K562 (cell line): ENCODE measurements at regions not wholly inside any gene's neighbourhood (a gene's known extent, or its start where the extent isn't known, plus 50 kb on each side); places are given as distances from the start of the nearest gene placed in this dataset.

Experiments
- ARID4B ChIP-seq: sonication (generic); formaldehyde crosslinking; IDR thresholded peaks from 2 replicates; pipeline ENCODE4 v1.8.0; 2022; ENCODE audit warnings: mild to moderate bottlenecking, missing genetic modification reagents
- ATF3 ChIP-seq, 2 experiments: fragments of 450-650 bp in 1 of 2; sonication (generic) in 1 of 2; formaldehyde crosslinking in 1 of 2; IDR thresholded peaks in 1 of 2; conservative IDR thresholded peaks in 1 of 2; 2 replicates each; pipeline versions ENCODE4 v1.6.1 to v1.8.1; 2016 to 2023; ENCODE audit warnings: mild to moderate bottlenecking in 2 of 2, moderate library complexity in 2 of 2, inconsistent platforms in 1 of 2, missing genetic modification reagents in 1 of 2
- CEBPB ChIP-seq: fragments of 450-650 bp; IDR thresholded peaks from 2 replicates; pipeline ENCODE4 v1.6.1; 2016; ENCODE audit warnings: missing genetic modification characterization, missing compliant biosample characterization
- DPF2 ChIP-seq: fragments of 450-650 bp; IDR thresholded peaks from 2 replicates; pipeline ENCODE4 v1.6.1; 2016
- E2F5 ChIP-seq: sonication (generic); formaldehyde crosslinking; IDR thresholded peaks from 2 replicates; pipeline ENCODE4 v1.8.0; 2022; ENCODE audit warnings: mild to moderate bottlenecking, missing genetic modification reagents
- KDM2B ChIP-seq: fragments of 250-450 bp; sonication (Bioruptor Pico); IDR thresholded peaks from 2 replicates; pipeline ENCODE4 v1.8.0; 2021; ENCODE audit warnings: mild to moderate bottlenecking, moderate library complexity
- MAZ ChIP-seq, 2 experiments: fragments of 450-650 bp in 1 of 2; sonication (generic) in 1 of 2; formaldehyde crosslinking; IDR thresholded peaks in 1 of 2; conservative IDR thresholded peaks in 1 of 2; 2 replicates each; pipeline versions ENCODE4 v1.4.0 to v1.5.0; 2020; ENCODE audit warnings: mild to moderate bottlenecking in 1 of 2, missing genetic modification reagents in 1 of 2
- TCF3 ChIP-seq: sonication (generic); formaldehyde crosslinking; IDR thresholded peaks from 2 replicates; pipeline ENCODE4 v1.4.0; 2020; ENCODE audit warnings: mild to moderate bottlenecking, missing genetic modification reagents
- ZBTB8A ChIP-seq: fragments of 450-650 bp; IDR thresholded peaks from 2 replicates; pipeline ENCODE4 v1.6.1; 2018; ENCODE audit warnings: mild to moderate bottlenecking, moderate library complexity; ENCODE audit not compliant: partially characterized antibody
- ZNF507 ChIP-seq: conservative IDR thresholded peaks from 2 replicates; pipeline ENCODE4 v1.6.1; 2017; ENCODE audit warnings: missing genetic modification characterization, missing compliant biosample characterization
- ZSCAN29 ChIP-seq: fragments of 450-650 bp; IDR thresholded peaks from 2 replicates; pipeline ENCODE4 v1.6.1; 2017

GRCh38 chr2:58601017-58601416, 359.9 kb upstream of the FANCL start (continued):
- no peak for TF ChIP-seq ARID4B
- peak; percentile 44; the same call in 1 of the 2 replicates for TF ChIP-seq TCF3
- 0 out of 4 replicates have a peak, but pooled peaks of 1 of the 2 experiments have one; percentile 1 for TF ChIP-seq MAZ (CRISPR knock-in tag; conservative IDR thresholded peaks at IDR 0.05 in 1 of 2, IDR thresholded peaks at IDR 0.05 in 1 of 2)
- TF ChIP-seq ZSCAN29: no peak
- no peak for TF ChIP-seq ZBTB8A
- no peak for TF ChIP-seq E2F5
- 0 out of 2 replicates have a peak, but pooled peaks have one; percentile 35 for TF ChIP-seq DPF2
- TF ChIP-seq ZNF507 (tag): no peak
- TF ChIP-seq ATF3 (IDR thresholded peaks at IDR 0.05): peak; percentile 62
- no peak for TF ChIP-seq ATF3 (CRISPR knock-in tag; conservative IDR thresholded peaks at IDR 0.05)
- TF ChIP-seq KDM2B (CRISPR knock-in tag): no peak
- peak; percentile 97 for TF ChIP-seq CEBPB (tag)
- TF ChIP-seq, all 486 proteins: peak for 17
